Liver (tissue), 8 donors: ENCODE measurements at regions not wholly inside any gene's neighbourhood (a gene's known extent, or its start where the extent isn't known, plus 50 kb on each side); places are given as distances from the start of the nearest gene placed in this dataset.

ENCODE experiments used
- DNase-seq: peaks from one replicate; pipeline ENCODE4 v3.0.0-alpha.2; 2017; ENCODE audit warnings: low spot score
- H3K27ac ChIP-seq, 2 donors: one replicate each; pipeline ENCODE4 v1.7.0; 2013; ENCODE audit warnings: inconsistent platforms in 2 of 2, low read length in 2 of 2, control low read depth in 1 of 2, low read depth in 1 of 2, mild to moderate bottlenecking in 1 of 2
- H3K27me3 ChIP-seq, 4 donors: one replicate each; pipeline versions ENCODE4 v1.6.1 to v1.7.0; 2013; ENCODE audit warnings: low read length in 3 of 4, inconsistent platforms in 1 of 4, mild to moderate bottlenecking in 1 of 4, moderate library complexity in 1 of 4; ENCODE audit not compliant: control insufficient read depth in 4 of 4, insufficient read depth in 4 of 4
- H3K36me3 ChIP-seq, 4 donors: one replicate each; pipeline versions ENCODE4 v1.6.1 to v1.7.0; 2013; ENCODE audit warnings: low read length in 3 of 4, mild to moderate bottlenecking in 3 of 4, low read depth in 1 of 4, moderate library complexity in 1 of 4; ENCODE audit not compliant: control insufficient read depth in 4 of 4, insufficient read depth in 3 of 4
- H3K4me1 ChIP-seq, 4 donors: one replicate each; pipeline versions ENCODE4 v1.6.1 to v1.7.0; 2013; ENCODE audit warnings: low read length in 3 of 4, mild to moderate bottlenecking in 3 of 4, moderate library complexity in 1 of 4; ENCODE audit not compliant: control insufficient read depth in 4 of 4, insufficient read depth in 4 of 4
- H3K4me3 ChIP-seq, 3 donors: one replicate each; pipeline versions ENCODE4 v1.6.1 to v1.7.0; 2013; ENCODE audit warnings: low read length in 3 of 3, control low read depth in 1 of 3, low read depth in 1 of 3, mild to moderate bottlenecking in 1 of 3
- H3K9ac ChIP-seq, 2 donors: one replicate each; pipeline ENCODE4 v1.7.0; 2013; ENCODE audit warnings: low read length in 2 of 2, mild to moderate bottlenecking in 2 of 2, moderate library complexity in 2 of 2, control low read depth in 1 of 2, low read depth in 1 of 2
- H3K9me3 ChIP-seq, 4 donors: one replicate each; pipeline versions ENCODE4 v1.6.1 to v1.7.0; 2013; ENCODE audit warnings: low read length in 3 of 4; ENCODE audit not compliant: control insufficient read depth in 4 of 4
- EGR1 ChIP-seq, 2 donors: IDR thresholded peaks; 2 replicates each; pipeline ENCODE4 v1.6.1; 2016 to 2018; ENCODE audit warnings: antibody characterized with exemption in 2 of 2, low read depth in 2 of 2
- FOXA2 ChIP-seq: IDR thresholded peaks from 2 replicates; pipeline ENCODE4 v1.6.1; 2016; ENCODE audit warnings: antibody characterized with exemption
- GABPA ChIP-seq, 2 donors: IDR thresholded peaks in 1 of 2; conservative IDR thresholded peaks in 1 of 2; 2 replicates each; pipeline ENCODE4 v1.6.1; 2016; ENCODE audit warnings: antibody characterized with exemption in 2 of 2, mild to moderate bottlenecking in 1 of 2, moderate library complexity in 1 of 2
- HNF4A ChIP-seq, 2 donors: conservative IDR thresholded peaks; 2 replicates each; pipeline ENCODE4 v1.6.1; 2016; ENCODE audit warnings: antibody characterized with exemption in 2 of 2, mild to moderate bottlenecking in 2 of 2
- HNF4G ChIP-seq: IDR thresholded peaks from 2 replicates; pipeline ENCODE4 v1.6.1; 2016; ENCODE audit warnings: antibody characterized with exemption
- JUND ChIP-seq, 2 donors: IDR thresholded peaks; 2 replicates each; pipeline ENCODE4 v1.6.1; 2016; ENCODE audit warnings: antibody characterized with exemption in 2 of 2
- NR2F2 ChIP-seq: IDR thresholded peaks from 2 replicates; pipeline ENCODE4 v1.6.1; 2016; ENCODE audit warnings: antibody characterized with exemption
- RAD21 ChIP-seq, 2 donors: IDR thresholded peaks; 2 replicates each; pipeline ENCODE4 v1.6.1; 2016; ENCODE audit warnings: antibody characterized with exemption in 2 of 2, mild to moderate bottlenecking in 2 of 2
- REST ChIP-seq: IDR thresholded peaks from 2 replicates; pipeline ENCODE4 v1.6.1; 2016; ENCODE audit warnings: antibody characterized with exemption, mild to moderate bottlenecking
- RXRA ChIP-seq, 2 donors: IDR thresholded peaks; 2 replicates each; pipeline ENCODE4 v1.6.1; 2017 to 2018; ENCODE audit warnings: antibody characterized with exemption in 2 of 2, mild to moderate bottlenecking in 1 of 2
- TAF1 ChIP-seq: conservative IDR thresholded peaks from 2 replicates; pipeline ENCODE4 v1.6.1; 2016; ENCODE audit warnings: antibody characterized with exemption, mild to moderate bottlenecking
- YY1 ChIP-seq: IDR thresholded peaks from 2 replicates; pipeline ENCODE4 v1.6.1; 2016; ENCODE audit warnings: antibody characterized with exemption, mild to moderate bottlenecking
- ZBTB33 ChIP-seq: IDR thresholded peaks from 2 replicates; pipeline ENCODE4 v1.6.1; 2016; ENCODE audit warnings: antibody characterized with exemption
- whole genome bisulfite sequencing: extraction: QIAGEN DNeasy Blood & Tissue Kit; methylation state at CpG from one replicate; pipeline ENCODE4 v1.1.7; 2013; 5-methylcytosine and 5-hydroxymethylcytosine counted together
- TF ChIP-seq, protein P1 (sequence below): IDR thresholded peaks from 2 replicates; pipeline ENCODE4 v1.6.1; 2016; ENCODE audit warnings: antibody characterized with exemption
- TF ChIP-seq, protein P2 (sequence below): IDR thresholded peaks from 2 replicates; pipeline ENCODE4 v1.6.1; 2016; ENCODE audit warnings: antibody characterized with exemption
- TF ChIP-seq, protein P3 (sequence below): fragments of 150-350 bp; IDR thresholded peaks from 2 replicates; pipeline ENCODE4 v1.5.1; 2017; ENCODE audit warnings: improper control_type of control experiment, low read depth, low read length; ENCODE audit not compliant: missing input control
- donor health status: healthy.
- donor health status: healthy.
- donor health status: healthy.
- donor health status: healthy.
- donor health status: healthy.

- Histone ChIP-seq H3K27ac (no peak overlapping the region), H3K27me3 (no peaks in the 10 kb centered on the region), H3K9me3 (peaks cover 17 to 56% (median 25%) of the 10 kb centered on the region in 4 donors), H3K36me3 (no peaks in the 10 kb centered on the region), H3K4me1 (no peaks in the 10 kb centered on the region), H3K4me3 (no peak overlapping the region), H3K9ac (no peak overlapping the region)
- TF ChIP-seq ZBTB33 = no peak
- no peak for TF ChIP-seq GABPA (IDR thresholded peaks at IDR 0.05 in 1 of 2, conservative IDR thresholded peaks at IDR 0.05 in 1 of 2)
- TF ChIP-seq, protein P1, sequence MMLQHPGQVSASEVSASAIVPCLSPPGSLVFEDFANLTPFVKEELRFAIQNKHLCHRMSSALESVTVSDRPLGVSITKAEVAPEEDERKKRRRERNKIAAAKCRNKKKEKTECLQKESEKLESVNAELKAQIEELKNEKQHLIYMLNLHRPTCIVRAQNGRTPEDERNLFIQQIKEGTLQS = no peak
- no peak for TF ChIP-seq REST
- TF ChIP-seq, protein P2, sequence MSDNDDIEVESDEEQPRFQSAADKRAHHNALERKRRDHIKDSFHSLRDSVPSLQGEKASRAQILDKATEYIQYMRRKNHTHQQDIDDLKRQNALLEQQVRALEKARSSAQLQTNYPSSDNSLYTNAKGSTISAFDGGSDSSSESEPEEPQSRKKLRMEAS = no peak
- 66% methylated on average over 9 of the region's 9 CpGs for WGBS
- DNase-seq = no peak
Measured at GRCh38 chr7:56491636-56492425, 375.6 kb upstream of the NUPR2 start.

DNA sequence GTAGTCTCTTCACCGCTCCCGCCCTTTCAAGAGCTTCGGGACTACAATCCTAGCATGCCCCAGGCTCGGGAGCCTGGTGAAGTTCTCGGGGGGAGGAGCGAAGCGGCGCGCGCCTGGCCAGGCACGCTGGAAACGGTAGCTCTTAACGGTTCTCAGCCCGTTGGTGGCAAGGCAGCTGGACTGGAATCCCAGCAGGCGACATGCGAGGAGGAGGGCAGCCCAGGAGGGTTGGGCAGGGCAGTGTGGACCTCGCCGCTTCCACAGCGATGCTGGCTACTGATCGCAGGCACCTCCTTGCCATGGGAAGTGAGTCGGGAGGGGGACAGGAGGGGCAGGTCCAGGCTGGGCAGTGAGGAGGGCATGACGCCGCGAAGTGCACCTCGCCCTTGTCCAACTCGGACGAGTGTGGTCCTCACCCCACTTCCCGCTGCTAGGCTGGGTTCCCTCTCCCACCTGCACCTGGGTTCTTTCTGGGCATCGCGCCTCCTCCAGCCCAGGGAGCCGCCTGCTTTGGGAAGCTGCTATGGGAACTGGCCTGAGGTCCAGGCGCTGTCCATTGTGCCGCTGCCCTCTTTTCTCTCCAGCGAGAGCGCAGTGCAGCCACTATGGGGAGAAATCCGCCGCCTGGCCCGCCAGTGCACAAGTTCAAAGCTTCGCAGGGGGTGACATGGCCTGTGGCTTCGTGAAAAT, 367.8 kb upstream of the NUPR2 start:
- H3K36me3 ChIP-seq = no peaks in the 10 kb centered on the region
- H3K27ac ChIP-seq = no peak overlapping the region
- 59% methylated on average over 40 of the region's 40 CpGs for WGBS
- H3K4me3 ChIP-seq = no peak overlapping the region
- H3K27me3 ChIP-seq = peaks cover 0 to 2% (median 0%) of the 10 kb centered on the region in 4 donors
- H3K9ac ChIP-seq = no peak overlapping the region
- H3K9me3 ChIP-seq = peaks cover 25 to 61% (median 41%) of the 10 kb centered on the region in 4 donors
- no peak for DNase-seq
- H3K4me1 ChIP-seq = no peaks in the 10 kb centered on the region
- TF ChIP-seq, protein P3, sequence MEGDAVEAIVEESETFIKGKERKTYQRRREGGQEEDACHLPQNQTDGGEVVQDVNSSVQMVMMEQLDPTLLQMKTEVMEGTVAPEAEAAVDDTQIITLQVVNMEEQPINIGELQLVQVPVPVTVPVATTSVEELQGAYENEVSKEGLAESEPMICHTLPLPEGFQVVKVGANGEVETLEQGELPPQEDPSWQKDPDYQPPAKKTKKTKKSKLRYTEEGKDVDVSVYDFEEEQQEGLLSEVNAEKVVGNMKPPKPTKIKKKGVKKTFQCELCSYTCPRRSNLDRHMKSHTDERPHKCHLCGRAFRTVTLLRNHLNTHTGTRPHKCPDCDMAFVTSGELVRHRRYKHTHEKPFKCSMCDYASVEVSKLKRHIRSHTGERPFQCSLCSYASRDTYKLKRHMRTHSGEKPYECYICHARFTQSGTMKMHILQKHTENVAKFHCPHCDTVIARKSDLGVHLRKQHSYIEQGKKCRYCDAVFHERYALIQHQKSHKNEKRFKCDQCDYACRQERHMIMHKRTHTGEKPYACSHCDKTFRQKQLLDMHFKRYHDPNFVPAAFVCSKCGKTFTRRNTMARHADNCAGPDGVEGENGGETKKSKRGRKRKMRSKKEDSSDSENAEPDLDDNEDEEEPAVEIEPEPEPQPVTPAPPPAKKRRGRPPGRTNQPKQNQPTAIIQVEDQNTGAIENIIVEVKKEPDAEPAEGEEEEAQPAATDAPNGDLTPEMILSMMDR = no peak
- no peak for TF ChIP-seq TAF1
- no peak for TF ChIP-seq EGR1 (IDR thresholded peaks at IDR 0.05; ENCODE audit: low read depth in 2 of 2)
- TF ChIP-seq NR2F2 = no peak
- TF ChIP-seq YY1 = no peak
- TF ChIP-seq FOXA2 = no peak
- TF ChIP-seq, protein P1 = no peak
- TF ChIP-seq, protein P2 = no peak
- TF ChIP-seq JUND (IDR thresholded peaks at IDR 0.05) = no peak
- no peak for TF ChIP-seq RXRA (IDR thresholded peaks at IDR 0.05)
- TF ChIP-seq HNF4G = no peak
- no peak for TF ChIP-seq REST
- TF ChIP-seq GABPA (IDR thresholded peaks at IDR 0.05 in 1 of 2, conservative IDR thresholded peaks at IDR 0.05 in 1 of 2) = no peak
- no peak for TF ChIP-seq HNF4A (conservative IDR thresholded peaks at IDR 0.05)
- TF ChIP-seq RAD21 (IDR thresholded peaks at IDR 0.05) = no peak
